Neural cell (in vitro differentiated cells): ENCODE measurements at regions not wholly inside any gene's neighbourhood (a gene's known extent, or its start where the extent isn't known, plus 50 kb on each side); places are given as distances from the start of the nearest gene placed in this dataset.
"Not testable (repeated sequence)": the region's sequence is repeated elsewhere in the genome, so short reads cannot be mapped to it uniquely, and the experiment has no call there.

ENCODE experiments used
- H2AFZ ChIP-seq: fragments of 200-600, 300-800 bp; sonication (generic), shearing (Covaris generic); 2 replicates; pipeline ENCODE4 v1.6.0; 2014; ENCODE audit warnings: low read depth, mild to moderate bottlenecking, antibody characterized with exemption, low read length, moderate library complexity
- H3F3A ChIP-seq: fragments of 200-600 bp; shearing (Covaris generic); 2 replicates; pipeline ENCODE4 v1.6.1; 2016; ENCODE audit warnings: mild to moderate bottlenecking, moderate library complexity, mixed read lengths, antibody characterized with exemption, low read length; ENCODE audit not compliant: insufficient read depth, poor library complexity, severe bottlenecking
- H3K27ac ChIP-seq: fragments of 200-600, 300-800 bp; sonication (generic), shearing (Covaris generic); 2 replicates; pipeline ENCODE4 v1.5.1; 2014; ENCODE audit warnings: mild to moderate bottlenecking, low read length, moderate library complexity
- H3K27me3 ChIP-seq: fragments of 300-800, 200-600 bp; sonication (generic), shearing (Covaris generic); 2 replicates; pipeline ENCODE4 v1.6.0; 2014; ENCODE audit warnings: mild to moderate bottlenecking, low read depth, low read length, moderate library complexity; ENCODE audit not compliant: insufficient read depth
- H3K36me3 ChIP-seq: fragments of 300-800, 200-600 bp; sonication (generic), shearing (Covaris generic); 2 replicates; pipeline ENCODE4 v1.5.1; 2014; ENCODE audit warnings: mild to moderate bottlenecking, antibody characterized with exemption, low read length, moderate library complexity; ENCODE audit not compliant: insufficient read depth
- H3K4me2 ChIP-seq: fragments of 300-800, 200-600 bp; sonication (generic), shearing (Covaris generic); 2 replicates; pipeline ENCODE4 v1.6.0; 2014; ENCODE audit warnings: mild to moderate bottlenecking, low read length
- H3K4me3 ChIP-seq: fragments of 300-800, 200-600 bp; sonication (generic), shearing (Covaris generic); 2 replicates; pipeline ENCODE4 v1.5.1; 2014; ENCODE audit warnings: mild to moderate bottlenecking, low read length, moderate library complexity
- H3K79me2 ChIP-seq: fragments of 200-600 bp; shearing (Covaris generic); replicated peaks from 2 replicates; pipeline ENCODE4 v1.6.0; 2014; ENCODE audit warnings: mild to moderate bottlenecking, low read length, moderate library complexity; ENCODE audit not compliant: insufficient read depth
- H3K9ac ChIP-seq: fragments of 300-800, 200-600 bp; sonication (generic), shearing (Covaris generic); 2 replicates; pipeline ENCODE4 v1.6.1; 2016; ENCODE audit warnings: mild to moderate bottlenecking, low read length, mixed read lengths
- H3K9me2 ChIP-seq: fragments of 200-600 bp; shearing (Covaris generic); 2 replicates; pipeline ENCODE4 v1.6.1; 2016; ENCODE audit warnings: mild to moderate bottlenecking, low read length, mixed read lengths; ENCODE audit not compliant: insufficient read depth
- H3K9me3 ChIP-seq: fragments of 200-600, 300-800 bp; sonication (generic), shearing (Covaris generic); 2 replicates; pipeline ENCODE4 v1.6.1; 2016; ENCODE audit warnings: mild to moderate bottlenecking, mixed run types, low read length, moderate library complexity, mixed read lengths
- H4K20me1 ChIP-seq: fragments of 200-600 bp; shearing (Covaris generic); 2 replicates; pipeline ENCODE4 v1.6.1; 2016; ENCODE audit warnings: mild to moderate bottlenecking, mixed run types; ENCODE audit not compliant: insufficient read depth
- CTCF ChIP-seq: fragments of 450-650 bp; IDR thresholded peaks from 2 replicates; pipeline ENCODE4 v1.5.1; 2014; ENCODE audit warnings: antibody characterized with exemption, mild to moderate bottlenecking, moderate library complexity; ENCODE audit not compliant: poor library complexity, severe bottlenecking
- EP300 ChIP-seq: fragments of 450-650 bp; conservative IDR thresholded peaks from 2 replicates; pipeline ENCODE4 v1.6.1; 2014; ENCODE audit warnings: antibody characterized with exemption, mild to moderate bottlenecking, moderate library complexity; ENCODE audit not compliant: poor library complexity, severe bottlenecking
- EZH2 ChIP-seq: fragments of 200-600, 300-800 bp; shearing (Covaris generic), sonication (generic); IDR thresholded peaks from 2 replicates; pipeline ENCODE4 v1.6.1; 2014; ENCODE audit warnings: antibody characterized with exemption, low read length, borderline replicate concordance, mild to moderate bottlenecking; ENCODE audit not compliant: insufficient read depth, poor library complexity, severe bottlenecking
- MXI1 ChIP-seq: fragments of 450-650 bp; conservative IDR thresholded peaks from 2 replicates; pipeline ENCODE4 v1.6.1; 2014; ENCODE audit warnings: antibody characterized with exemption, mild to moderate bottlenecking; ENCODE audit not compliant: poor library complexity, severe bottlenecking
- POLR2AphosphoS5 ChIP-seq: IDR thresholded peaks from 2 replicates; pipeline ENCODE4 v1.6.1; 2012
- RAD21 ChIP-seq: fragments of 450-650 bp; conservative IDR thresholded peaks from 2 replicates; pipeline ENCODE4 v1.6.1; 2014; ENCODE audit warnings: antibody characterized with exemption, mild to moderate bottlenecking, moderate library complexity
- REST ChIP-seq: IDR thresholded peaks from 2 replicates; pipeline ENCODE4 v1.6.1; 2012; ENCODE audit warnings: borderline replicate concordance
- SMC3 ChIP-seq: fragments of 450-650 bp; conservative IDR thresholded peaks from 2 replicates; pipeline ENCODE4 v1.6.1; 2014; ENCODE audit warnings: antibody characterized with exemption, mild to moderate bottlenecking, moderate library complexity; ENCODE audit not compliant: poor library complexity
- TAF1 ChIP-seq: IDR thresholded peaks from 2 replicates; pipeline ENCODE4 v1.6.1; 2012; ENCODE audit warnings: low read depth

- no peak overlapping the region for H3K27ac ChIP-seq
- no peaks in the 10 kb centered on the region for H3F3A ChIP-seq
- H3K79me2 ChIP-seq = no peaks in the 10 kb centered on the region
- no peak overlapping the region for H2AFZ ChIP-seq
- H3K9me2 ChIP-seq = no peaks in the 10 kb centered on the region
- H3K36me3 ChIP-seq = no peaks in the 10 kb centered on the region
- H3K4me2 ChIP-seq = no peak overlapping the region
- H3K9me3 ChIP-seq = no peaks in the 10 kb centered on the region
- H3K4me3 ChIP-seq = no peak overlapping the region
- no peaks in the 10 kb centered on the region for H4K20me1 ChIP-seq
- no peaks in the 10 kb centered on the region for H3K27me3 ChIP-seq
- no peak overlapping the region for H3K9ac ChIP-seq
- TF ChIP-seq REST = no peak
- TF ChIP-seq TAF1 = no peak
- no peak for TF ChIP-seq EP300
- TF ChIP-seq POLR2AphosphoS5 = no peak
- TF ChIP-seq CTCF = no peak
- TF ChIP-seq EZH2 = no peak
- no peak for TF ChIP-seq MXI1
- no peak for TF ChIP-seq SMC3
- no peak for TF ChIP-seq RAD21
These were observed 297.0 kb upstream of the INTU start for GRCh38 chr4:127335732-127336131.

GRCh38 chr4:127343123-127343522 lies 289.6 kb upstream of the INTU start:
- not testable (repeated sequence) for H3K9me3 ChIP-seq, H4K20me1 ChIP-seq, H3K79me2 ChIP-seq, H3K4me3 ChIP-seq, H2AFZ ChIP-seq, H3K27me3 ChIP-seq, H3K27ac ChIP-seq, H3K9me2 ChIP-seq, H3K9ac ChIP-seq, H3F3A ChIP-seq, H3K36me3 ChIP-seq, H3K4me2 ChIP-seq

DNA sequence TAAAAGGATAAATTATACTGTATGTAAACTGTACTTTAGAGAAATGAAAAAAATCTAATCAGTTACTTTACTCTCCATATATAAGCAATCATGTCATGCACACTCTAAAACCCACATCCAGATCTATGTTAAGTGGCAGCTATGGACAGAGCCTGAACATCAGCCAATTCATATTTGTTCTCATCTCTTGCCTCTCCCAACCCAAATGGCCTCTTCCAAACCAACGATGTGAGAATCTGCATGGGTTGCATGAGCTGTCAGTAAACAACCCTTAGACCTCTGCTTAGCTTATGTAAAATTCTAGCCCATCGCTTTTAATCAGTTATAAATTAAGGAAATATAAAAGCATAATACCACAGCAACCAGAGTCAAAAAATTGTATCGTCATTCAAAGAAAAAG lies 288.7 kb upstream of the INTU start:
- no peaks in the 10 kb centered on the region for H3K9me2 ChIP-seq
- TF ChIP-seq SMC3 (no peak), TAF1 (no peak), RAD21 (no peak), POLR2AphosphoS5 (no peak), CTCF (no peak), EZH2 (no peak), MXI1 (no peak), REST (no peak), EP300 (no peak)
- H4K20me1 ChIP-seq = no peaks in the 10 kb centered on the region
- no peak overlapping the region for H2AFZ ChIP-seq
- no peak overlapping the region for H3K4me3 ChIP-seq
- H3K36me3 ChIP-seq = no peaks in the 10 kb centered on the region
- H3K4me2 ChIP-seq = no peak overlapping the region
- no peaks in the 10 kb centered on the region for H3F3A ChIP-seq
- no peaks in the 10 kb centered on the region for H3K79me2 ChIP-seq
- no peaks in the 10 kb centered on the region for H3K9me3 ChIP-seq
- H3K27me3 ChIP-seq = no peaks in the 10 kb centered on the region
- no peak overlapping the region for H3K27ac ChIP-seq
- H3K9ac ChIP-seq = no peak overlapping the region
